DOHH2 (cell line): ENCODE measurements at regions not wholly inside any gene's neighbourhood (a gene's known extent, or its start where the extent isn't known, plus 50 kb on each side); places are given as distances from the start of the nearest gene placed in this dataset.

Experiments used
- H3F3A ChIP-seq: fragments of 200-600 bp; sonication (generic), shearing (Covaris generic); 2 replicates; pipeline ENCODE4 v1.6.0; 2016; ENCODE audit warnings: antibody characterized with exemption, mild to moderate bottlenecking; ENCODE audit not compliant: control insufficient read depth, insufficient read depth
- H3K27ac ChIP-seq: fragments of 200-600 bp; sonication (generic); 2 replicates; pipeline ENCODE4 v1.5.1; 2014; ENCODE audit warnings: low read depth, mild to moderate bottlenecking, low read length, moderate library complexity
- H3K27me3 ChIP-seq: fragments of 200-600 bp; sonication (generic); 2 replicates; pipeline ENCODE4 v1.6.1; 2014; ENCODE audit warnings: mild to moderate bottlenecking, low read length, mixed read lengths; ENCODE audit not compliant: control insufficient read depth
- H3K36me3 ChIP-seq: fragments of 200-600 bp; sonication (generic); 2 replicates; pipeline ENCODE4 v1.6.1; 2014; ENCODE audit warnings: mild to moderate bottlenecking, low read length, moderate library complexity, mixed read lengths; ENCODE audit not compliant: control insufficient read depth
- H3K4me1 ChIP-seq: fragments of 200-600 bp; sonication (generic); 2 replicates; pipeline ENCODE4 v1.6.1; 2014; ENCODE audit warnings: mild to moderate bottlenecking, low read length, mixed read lengths; ENCODE audit not compliant: control insufficient read depth
- H3K4me2 ChIP-seq: fragments of 200-600 bp; sonication (generic); 2 replicates; pipeline ENCODE4 v1.6.0; 2014; ENCODE audit warnings: mild to moderate bottlenecking, low read length, moderate library complexity
- H3K4me3 ChIP-seq: fragments of 200-600 bp; sonication (generic); 2 replicates; pipeline ENCODE4 v1.5.1; 2014; ENCODE audit warnings: mild to moderate bottlenecking, low read length, mixed read lengths
- H3K79me2 ChIP-seq: fragments of 200-600 bp; sonication (generic); 2 replicates; pipeline ENCODE4 v1.6.1; 2014; ENCODE audit warnings: mild to moderate bottlenecking, low read length, mixed read lengths; ENCODE audit not compliant: control insufficient read depth
- H3K9me2 ChIP-seq: fragments of 200-600 bp; sonication (generic); replicated peaks from 2 replicates; pipeline ENCODE4 v1.6.1; 2014; ENCODE audit warnings: mild to moderate bottlenecking, low read length, mixed read lengths; ENCODE audit not compliant: control insufficient read depth
- H3K9me3 ChIP-seq: fragments of 200-600 bp; sonication (generic); 2 replicates; pipeline ENCODE4 v1.6.1; 2014; ENCODE audit warnings: antibody characterized with exemption, low read length, mixed read lengths; ENCODE audit not compliant: control insufficient read depth, insufficient read depth
- H4K20me1 ChIP-seq: fragments of 200-600 bp; sonication (generic); 2 replicates; pipeline ENCODE4 v1.6.0; 2014; ENCODE audit warnings: low read depth, mild to moderate bottlenecking, antibody characterized with exemption, low read length, moderate library complexity; ENCODE audit not compliant: control insufficient read depth, insufficient read depth
- CTCF ChIP-seq: fragments of 200-600 bp; sonication (generic); IDR thresholded peaks from one replicate; pipeline ENCODE4 v1.5.1; 2014; ENCODE audit warnings: antibody characterized with exemption, mild to moderate bottlenecking, low read depth, low read length; ENCODE audit not compliant: poor library complexity, severe bottlenecking
- EZH2phosphoT487 ChIP-seq: fragments of 200-600 bp; sonication (generic); IDR thresholded peaks from 2 replicates; pipeline ENCODE4 v1.6.1; 2017; ENCODE audit warnings: borderline replicate concordance, mild to moderate bottlenecking, antibody characterized with exemption, low read length, moderate library complexity, mixed read lengths

GRCh38 chr2:238521002-238521401 lies 94.3 kb downstream of the ASB1 start:
- no peaks in the 10 kb centered on the region for H3K9me2 ChIP-seq
- no peak overlapping the region for H3K4me2 ChIP-seq
- H3K9me3 ChIP-seq = peaks cover 19% of the 10 kb centered on the region
- no peak overlapping the region for H3K4me3 ChIP-seq
- H3F3A ChIP-seq = no peaks in the 10 kb centered on the region
- H3K36me3 ChIP-seq = no peaks in the 10 kb centered on the region
- H3K27me3 ChIP-seq = no peaks in the 10 kb centered on the region
- TF ChIP-seq CTCF (no peak), EZH2phosphoT487 (no peak)
- H3K79me2 ChIP-seq = no peaks in the 10 kb centered on the region
- no peaks in the 10 kb centered on the region for H3K4me1 ChIP-seq
- no peaks in the 10 kb centered on the region for H4K20me1 ChIP-seq
- no peak overlapping the region for H3K27ac ChIP-seq

GRCh38 chr2:238521870-238522269 lies 95.1 kb downstream of the ASB1 start:
- Histone ChIP-seq H3K79me2 (no peaks in the 10 kb centered on the region), H3K4me3 (no peak overlapping the region), H3K9me2 (no peaks in the 10 kb centered on the region), H4K20me1 (no peaks in the 10 kb centered on the region), H3K36me3 (no peaks in the 10 kb centered on the region), H3K9me3 (peaks cover 10% of the 10 kb centered on the region), H3F3A (no peaks in the 10 kb centered on the region), H3K27ac (no peak overlapping the region), H3K4me2 (no peak overlapping the region), H3K4me1 (no peaks in the 10 kb centered on the region), H3K27me3 (no peaks in the 10 kb centered on the region)
- no peak for TF ChIP-seq CTCF
- no peak for TF ChIP-seq EZH2phosphoT487

- H3K4me3 ChIP-seq = no peak overlapping the region
- no peak overlapping the region for H3K4me2 ChIP-seq
- H4K20me1 ChIP-seq = no peaks in the 10 kb centered on the region
- TF ChIP-seq EZH2phosphoT487 (no peak), CTCF (no peak)
- H3K79me2 ChIP-seq = no peaks in the 10 kb centered on the region
- H3K27ac ChIP-seq = no peak overlapping the region
- no peaks in the 10 kb centered on the region for H3K9me2 ChIP-seq
- no peaks in the 10 kb centered on the region for H3F3A ChIP-seq
- H3K27me3 ChIP-seq = no peaks in the 10 kb centered on the region
- no peaks in the 10 kb centered on the region for H3K36me3 ChIP-seq
- H3K9me3 ChIP-seq = no peaks in the 10 kb centered on the region; the same call in 1 of the 2 replicates
- H3K4me1 ChIP-seq = no peaks in the 10 kb centered on the region
These were observed 96.7 kb downstream of the ASB1 start for GRCh38 chr2:238523158-238524110.
